Calu3 (cell line): ENCODE measurements at regions not wholly inside any gene's neighbourhood (a gene's known extent, or its start where the extent isn't known, plus 50 kb on each side); places are given as distances from the start of the nearest gene placed in this dataset.

Experiments used
- BruUV-seq: library from RNA; stranded (reverse); fragments of 400-500 nt; replicated peaks from 2 replicates; lab custom pipeline; 2021; lab: Mats Ljungman, UMichigan
- CTCF ChIA-PET: fragments of 300-600 bp; sonication (Branson Sonifier 250); formaldehyde crosslinking; loops from one replicate; lab custom pipeline; 2022; ENCODE audit warnings: antibody characterized with exemption; lab: Charles Lee
- DNase-seq: peaks from one replicate; pipeline ENCODE4 v3.0.0; 2022
- H3K27ac Mint-ChIP-seq: one replicate; pipeline ENCODE4 v1.8.0; 2022; ENCODE audit warnings: mixed read lengths; ENCODE audit not compliant: unreplicated experiment
- H3K27me3 Mint-ChIP-seq: one replicate; pipeline ENCODE4 v1.8.0; 2022; ENCODE audit warnings: mixed read lengths; ENCODE audit not compliant: unreplicated experiment
- H3K36me3 Mint-ChIP-seq: one replicate; pipeline ENCODE4 v1.8.0; 2022; ENCODE audit warnings: mild to moderate bottlenecking, moderate library complexity, mixed read lengths; ENCODE audit not compliant: insufficient read depth, unreplicated experiment
- H3K4me1 Mint-ChIP-seq: one replicate; pipeline ENCODE4 v1.8.0; 2022; ENCODE audit warnings: mild to moderate bottlenecking, low read depth, mixed read lengths; ENCODE audit not compliant: unreplicated experiment
- H3K4me3 Mint-ChIP-seq: one replicate; pipeline ENCODE4 v1.8.0; 2022; ENCODE audit warnings: mild to moderate bottlenecking, low read depth, moderate library complexity, mixed read lengths; ENCODE audit not compliant: unreplicated experiment
- H3K9me3 Mint-ChIP-seq: one replicate; pipeline ENCODE4 v1.8.0; 2022; ENCODE audit warnings: low read depth, mixed read lengths; ENCODE audit not compliant: unreplicated experiment
- CTCF ChIP-seq: fragments of 200-600 bp; IDR thresholded peaks from one replicate; pipeline ENCODE4 v1.8.0; 2022; ENCODE audit warnings: antibody characterized with exemption; ENCODE audit not compliant: unreplicated experiment
- intact Hi-C: fragments of 100-400 bp; cut with micrococcal nuclease; formaldehyde crosslinking; loops from one replicate; pipeline ENCODE4 v1.10.0; 2022; ENCODE audit not compliant: unreplicated experiment

GRCh38 chr4:176383273-176384077, 63.7 kb downstream of the SPCS3 start:
- CTCF ChIA-PET = no interaction called here
- Mint-ChIP-seq H3K27me3 (no peaks in the 10 kb centered on the region), H3K36me3 (peaks cover 7% of the 10 kb centered on the region), H3K4me3 (no peak overlapping the region), H3K9me3 (no peaks in the 10 kb centered on the region), H3K27ac (no peak overlapping the region), H3K4me1 (no peaks in the 10 kb centered on the region)
- no peak for TF ChIP-seq CTCF
- intact Hi-C loops = no loop called here
- BruUV-seq = no TSS peak
- DNase-seq = no peak

GRCh38 chr4:176385601-176386000, 65.8 kb downstream of the SPCS3 start:
- CTCF ChIA-PET = no interaction called here
- Mint-ChIP-seq H3K9me3 (no peaks in the 10 kb centered on the region), H3K4me1 (no peaks in the 10 kb centered on the region), H3K4me3 (no peak overlapping the region), H3K27me3 (no peaks in the 10 kb centered on the region), H3K27ac (no peak overlapping the region), H3K36me3 (peaks cover 1% of the 10 kb centered on the region)
- TF ChIP-seq CTCF = no peak
- no peak for DNase-seq
- intact Hi-C loops = no loop called here
- no TSS peak for BruUV-seq

- Mint-ChIP-seq H3K36me3 (no peaks in the 10 kb centered on the region), H3K4me3 (no peak overlapping the region), H3K4me1 (no peaks in the 10 kb centered on the region), H3K27me3 (no peaks in the 10 kb centered on the region), H3K27ac (no peak overlapping the region), H3K9me3 (no peaks in the 10 kb centered on the region)
- CTCF ChIA-PET = no interaction called here
- intact Hi-C loops = no loop called here
- no peak for DNase-seq
- no peak for TF ChIP-seq CTCF
- no TSS peak for BruUV-seq
Observed at GRCh38 chr4:176387571-176387970, 67.8 kb downstream of the SPCS3 start.

- H3K27ac Mint-ChIP-seq = no peak overlapping the region
Observed at GRCh38 chr4:176393306-176394013, 73.7 kb downstream of the SPCS3 start.

More at GRCh38 chr4:176393306-176394013, 73.7 kb downstream of the SPCS3 start:
- DNase-seq = no peak
- no TSS peak for BruUV-seq
- no peak for TF ChIP-seq CTCF
- peaks cover 13% of the 10 kb centered on the region for H3K4me1 Mint-ChIP-seq
- CTCF ChIA-PET = no interaction called here
- H3K4me3 Mint-ChIP-seq = no peak overlapping the region
- H3K9me3 Mint-ChIP-seq = peaks cover 7% of the 10 kb centered on the region
- intact Hi-C loops = no loop called here
- no peaks in the 10 kb centered on the region for H3K36me3 Mint-ChIP-seq
- no peaks in the 10 kb centered on the region for H3K27me3 Mint-ChIP-seq
